Superior temporal gyrus (tissue), 1 donor: ENCODE measurements at regions not wholly inside any gene's neighbourhood (a gene's known extent, or its start where the extent isn't known, plus 50 kb on each side); places are given as distances from the start of the nearest gene placed in this dataset.

Experiments
- DNase-seq: peaks from one replicate; pipeline ENCODE4 v3.0.0-alpha.2; 2016; ENCODE audit errors: extremely low spot score

GRCh38 chr7:53699215-53699837 lies 663.9 kb downstream of the POM121L12 start:
- DNase-seq: no peak

DNA sequence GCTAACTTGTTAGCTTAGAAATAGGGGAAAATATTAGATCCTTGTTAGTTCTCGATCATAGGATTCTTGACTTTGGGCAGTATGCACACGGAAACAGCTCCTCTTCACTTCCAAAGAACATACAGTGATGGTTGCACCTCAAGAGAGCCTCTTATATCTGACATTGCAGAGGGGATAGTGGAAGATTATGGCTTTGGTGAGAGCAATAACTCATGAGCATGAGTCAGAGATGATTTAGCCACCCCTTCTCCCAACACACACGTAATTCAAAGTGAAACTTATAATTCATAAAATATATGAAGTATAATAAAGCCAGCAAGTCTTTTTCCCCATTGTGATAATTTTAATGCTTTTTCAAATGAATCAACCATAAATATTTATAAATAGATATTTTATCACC lies 683.7 kb downstream of the POM121L12 start:
- no peak for DNase-seq

GRCh38 chr7:53740971-53741370 lies 705.5 kb downstream of the POM121L12 start:
- DNase-seq: no peak

- no peak for DNase-seq
Measured at GRCh38 chr7:53743697-53744402, 708.4 kb downstream of the POM121L12 start.

DNA sequence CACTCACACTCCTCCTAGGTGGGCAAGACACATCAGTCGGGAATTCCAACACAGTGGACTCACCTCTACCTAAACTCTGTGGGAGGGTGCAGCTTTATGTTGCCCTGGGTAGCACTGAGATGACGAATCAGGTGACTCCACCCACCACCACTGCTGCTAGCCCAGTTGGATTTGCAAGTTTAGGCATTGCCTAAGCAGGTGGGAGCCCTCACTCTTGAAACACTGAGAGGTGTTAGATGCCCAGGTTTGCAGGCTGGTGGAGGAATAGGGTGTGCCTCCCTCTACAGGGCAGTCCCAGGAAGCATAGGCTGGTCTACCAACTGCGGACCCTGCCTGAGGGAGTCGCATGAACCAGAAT lies 708.9 kb downstream of the POM121L12 start:
- DNase-seq: no peak

DNA sequence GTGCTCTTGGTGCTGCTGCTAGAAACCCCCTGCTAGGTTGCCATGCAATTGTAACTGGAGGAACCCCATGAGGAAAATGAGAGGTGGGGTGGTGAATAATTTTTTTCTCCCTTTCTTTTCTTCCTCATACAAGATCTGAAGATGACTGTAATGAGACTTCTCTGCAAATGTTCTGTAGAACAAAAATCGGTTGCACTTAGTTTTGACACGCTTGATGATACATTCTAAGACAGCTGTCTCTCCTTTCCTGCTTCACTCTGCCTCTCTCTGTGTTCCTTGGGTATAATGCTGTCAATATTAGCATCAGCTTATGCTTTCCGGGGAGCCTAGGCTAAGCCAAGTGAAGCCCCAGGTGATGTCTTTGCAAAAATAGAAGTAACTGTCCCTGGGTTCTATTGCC lies 721.5 kb downstream of the POM121L12 start:
- no peak for DNase-seq

- peak; percentile 75 for DNase-seq
Measured at GRCh38 chr7:53768186-53768585, 732.8 kb downstream of the POM121L12 start.

GRCh38 chr7:53771701-53772100 lies 736.3 kb downstream of the POM121L12 start:
- no peak for DNase-seq

DNA sequence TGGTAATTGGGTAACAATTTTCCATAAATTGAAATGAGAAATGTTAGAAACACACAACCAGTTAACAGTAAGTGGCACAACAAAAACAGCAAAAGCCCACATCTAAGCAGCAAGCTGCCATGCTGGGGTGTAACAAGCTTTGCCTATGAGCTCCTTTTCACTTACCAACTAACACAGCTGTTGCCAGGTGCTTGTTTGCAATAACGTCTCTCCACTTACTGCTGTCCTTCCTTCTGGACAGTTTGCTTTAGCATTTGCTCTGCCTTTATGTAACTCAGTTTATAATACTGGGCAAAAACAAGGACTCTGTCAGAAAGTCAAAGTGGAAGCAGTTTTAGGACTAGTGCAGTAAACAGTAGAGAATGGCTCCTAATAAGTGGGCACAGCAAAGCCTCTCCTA lies 740.9 kb downstream of the POM121L12 start:
- DNase-seq: no peak

GRCh38 chr7:53789741-53790140 lies 752.4 kb upstream of the VSTM2A start:
- no peak for DNase-seq

GRCh38 chr7:53794816-53795215 lies 747.4 kb upstream of the VSTM2A start:
- no peak for DNase-seq

DNA sequence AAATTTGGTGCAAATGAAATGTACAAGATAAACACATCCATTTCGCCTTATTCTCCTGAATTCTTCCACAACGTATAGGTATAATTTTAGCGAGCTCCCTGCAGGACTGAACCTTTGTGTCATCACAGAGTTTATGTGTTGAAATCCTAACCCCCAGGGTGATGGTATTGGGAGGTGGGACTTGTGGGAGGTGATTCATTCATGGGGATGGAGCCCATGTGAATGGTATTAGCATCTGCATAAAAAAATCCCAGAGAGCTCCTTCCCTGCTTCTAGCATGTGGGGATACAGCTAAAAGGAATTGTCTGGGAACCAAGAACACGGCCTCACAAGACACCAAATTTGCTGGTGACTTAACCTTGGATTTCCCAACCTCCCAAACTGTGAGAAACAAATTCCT lies 741.4 kb upstream of the VSTM2A start:
- DNase-seq: no peak

- DNase-seq: no peak
Measured at GRCh38 chr7:53806119-53806518, 736.1 kb upstream of the VSTM2A start.

- no peak for DNase-seq
Measured at GRCh38 chr7:53811555-53812079, 730.6 kb upstream of the VSTM2A start.

DNA sequence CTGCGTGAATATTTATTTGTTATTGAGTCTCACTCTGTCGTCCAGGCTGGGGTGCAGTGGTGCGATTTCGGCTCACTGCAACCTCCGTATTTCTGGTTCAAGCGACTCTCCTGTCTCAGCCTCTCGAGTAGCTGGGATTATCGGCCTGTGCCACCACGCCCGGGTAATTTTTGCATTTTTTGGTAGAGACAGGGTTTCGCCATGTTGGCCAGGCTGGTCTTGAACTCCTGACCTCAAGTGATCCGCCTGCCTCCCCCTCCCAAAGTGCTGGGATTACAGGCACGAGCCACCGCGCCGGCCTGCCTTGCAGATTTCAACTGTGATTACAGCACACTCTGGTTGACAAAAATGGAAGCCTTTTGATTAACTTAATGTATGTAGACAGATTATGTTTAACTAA lies 730.0 kb upstream of the VSTM2A start:
- no peak for DNase-seq

- DNase-seq: no peak
Measured at GRCh38 chr7:53835301-53835700, 706.9 kb upstream of the VSTM2A start.

GRCh38 chr7:53877688-53878087 lies 664.5 kb upstream of the VSTM2A start:
- no peak for DNase-seq

DNA sequence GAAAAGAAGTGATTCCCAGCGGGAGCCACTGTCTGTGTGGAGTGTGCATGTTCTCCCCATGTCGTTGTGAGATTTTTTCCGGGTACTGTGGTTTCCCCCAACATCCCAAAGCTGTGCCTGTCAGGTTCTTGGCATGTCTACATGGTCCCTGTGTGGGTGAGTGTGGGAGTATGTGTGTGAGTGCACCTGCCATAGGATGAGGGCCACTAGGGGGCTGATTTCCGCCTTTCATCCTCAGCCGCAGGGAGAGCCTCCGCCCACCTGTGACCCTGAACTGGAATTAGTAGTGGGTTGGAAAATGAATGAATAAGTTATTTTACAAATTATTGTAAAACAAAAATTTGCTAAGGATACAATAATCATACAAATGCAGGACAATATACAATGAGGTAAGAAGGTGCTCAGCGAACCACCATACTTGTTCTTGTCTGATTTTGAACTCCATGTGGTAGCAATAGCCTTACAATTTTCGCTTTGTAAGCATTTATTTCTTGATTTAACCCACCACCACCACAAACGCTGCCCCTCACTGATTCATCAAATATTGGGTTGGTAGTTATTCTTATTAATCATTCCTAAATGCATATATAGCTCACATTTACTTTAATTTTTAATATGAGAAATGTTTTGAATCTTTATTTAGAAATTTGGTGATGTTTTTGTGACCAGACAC lies 641.2 kb upstream of the VSTM2A start:
- no peak for DNase-seq

GRCh38 chr7:53904355-53904754 lies 637.8 kb upstream of the VSTM2A start:
- DNase-seq: no peak

DNA sequence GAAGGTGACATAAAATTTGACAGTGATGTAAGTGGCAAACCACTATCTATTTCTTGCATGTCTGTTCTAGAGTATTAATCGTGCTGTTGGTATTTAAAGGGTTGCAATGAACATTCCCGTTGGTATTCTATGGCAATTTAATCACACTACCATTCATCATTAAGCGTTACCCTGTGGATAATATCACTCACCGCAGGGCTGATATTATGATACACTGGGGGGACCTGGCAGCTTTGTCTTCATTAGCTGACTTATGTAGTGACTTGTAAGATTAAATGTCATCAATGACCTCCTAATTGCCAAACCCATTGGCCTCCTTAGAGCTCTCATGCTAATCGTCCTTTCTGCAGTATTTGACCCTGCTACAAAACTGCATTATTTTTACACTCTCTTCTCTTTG lies 624.5 kb upstream of the VSTM2A start:
- no peak for DNase-seq

GRCh38 chr7:53920011-53920410 lies 622.2 kb upstream of the VSTM2A start:
- DNase-seq: no peak

GRCh38 chr7:53940483-53940882 lies 601.7 kb upstream of the VSTM2A start:
- DNase-seq: no peak

GRCh38 chr7:53947732-53948131 lies 594.4 kb upstream of the VSTM2A start:
- peak; percentile 56 for DNase-seq
